Heart left ventricle (tissue), 13 donors: ENCODE measurements at regions not wholly inside any gene's neighbourhood (a gene's known extent, or its start where the extent isn't known, plus 50 kb on each side); places are given as distances from the start of the nearest gene placed in this dataset.

Source experiments
- POLR2A ChIP-seq, 2 donors: fragments of 450-650 bp; IDR thresholded peaks; one replicate each; pipeline ENCODE4 v1.6.1; 2017; ENCODE audit warnings: antibody characterized with exemption in 2 of 2, mild to moderate bottlenecking in 2 of 2, moderate library complexity in 2 of 2
- TF ChIP-seq, protein P1 (sequence below), 12 donors: fragments of 200-600 bp; sonication (generic) in 4 of 12; IDR thresholded peaks; one replicate each; pipeline versions ENCODE4 v1.5.0 to v1.8.0; 2018 to 2022; ENCODE audit warnings: antibody characterized with exemption in 12 of 12, mild to moderate bottlenecking in 5 of 12
- donor health status: ischemic (EF 13 %, LVEDD 7.1; RV severe dilation, severe dysfunction).
- donor health status: DM: no; HTN: yes; CAD: no.
- donor health status: DM: no; HTN: no; CAD: no.
- donor health status: ischemic (EF 25% LVEDD 6.9; RV normal size, moderate dysfunction).
- donor health status: ischemic (EF 25% LVEDD 5.7; RV mildly dilated, moderate dysfunction).
- donor health status: ischemic (EF 35%, LVEDD 5.7; RV mildly dilated, moderate dysfunction).
- donor health status: nonischemic (EF 11% LVEDD 7.7; RV severe dilation, severe dysfunction).
- donor health status: DM: yes; HTN: yes; CAD: no.
- donor health status: PGD.
- donor health status: ischemic (EF 29% LVEDD 5.4; RV normal size, mild dysfunction).
- donor health status: nonischemic (EF 23%, LVEDD 6.1; RV moderate dilation, normal function).

DNA sequence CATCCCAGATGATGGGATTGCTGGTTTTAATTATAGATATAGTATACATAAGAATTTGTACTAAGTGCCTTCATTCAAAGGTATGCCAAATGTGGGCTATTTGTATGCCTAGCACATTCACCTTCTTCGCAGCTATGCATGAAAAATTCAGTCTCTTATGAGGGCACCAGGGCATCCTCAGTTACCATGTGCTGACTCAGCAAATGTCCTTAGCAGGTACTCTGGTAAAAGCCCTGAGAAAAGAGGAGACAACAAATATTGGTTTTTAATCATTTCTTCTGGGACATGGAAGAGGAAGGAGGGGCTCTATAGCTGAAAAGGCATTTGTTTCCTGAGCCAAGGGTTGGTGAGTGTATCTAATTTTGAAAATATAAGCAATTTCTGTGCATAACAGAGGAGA lies 258.1 kb upstream of the BMP2 start:
- no peak for TF ChIP-seq POLR2A (IDR thresholded peaks at IDR 0.05)
- TF ChIP-seq, protein P1, sequence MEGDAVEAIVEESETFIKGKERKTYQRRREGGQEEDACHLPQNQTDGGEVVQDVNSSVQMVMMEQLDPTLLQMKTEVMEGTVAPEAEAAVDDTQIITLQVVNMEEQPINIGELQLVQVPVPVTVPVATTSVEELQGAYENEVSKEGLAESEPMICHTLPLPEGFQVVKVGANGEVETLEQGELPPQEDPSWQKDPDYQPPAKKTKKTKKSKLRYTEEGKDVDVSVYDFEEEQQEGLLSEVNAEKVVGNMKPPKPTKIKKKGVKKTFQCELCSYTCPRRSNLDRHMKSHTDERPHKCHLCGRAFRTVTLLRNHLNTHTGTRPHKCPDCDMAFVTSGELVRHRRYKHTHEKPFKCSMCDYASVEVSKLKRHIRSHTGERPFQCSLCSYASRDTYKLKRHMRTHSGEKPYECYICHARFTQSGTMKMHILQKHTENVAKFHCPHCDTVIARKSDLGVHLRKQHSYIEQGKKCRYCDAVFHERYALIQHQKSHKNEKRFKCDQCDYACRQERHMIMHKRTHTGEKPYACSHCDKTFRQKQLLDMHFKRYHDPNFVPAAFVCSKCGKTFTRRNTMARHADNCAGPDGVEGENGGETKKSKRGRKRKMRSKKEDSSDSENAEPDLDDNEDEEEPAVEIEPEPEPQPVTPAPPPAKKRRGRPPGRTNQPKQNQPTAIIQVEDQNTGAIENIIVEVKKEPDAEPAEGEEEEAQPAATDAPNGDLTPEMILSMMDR (IDR thresholded peaks at IDR 0.05): no peak
